HG03280 (cell line): ENCODE measurements at regions not wholly inside any gene's neighbourhood (a gene's known extent, or its start where the extent isn't known, plus 50 kb on each side); places are given as distances from the start of the nearest gene placed in this dataset.

Source experiments
- ATAC-seq: cut with Tn5 transposase; IDR thresholded peaks from one replicate; pipeline ENCODE4 v1.9.1; 2021; ENCODE audit warnings: mild to moderate bottlenecking, moderate library complexity; ENCODE audit not compliant: unreplicated experiment

GRCh38 chr9:16193066-16193465 lies 640.2 kb downstream of the CCDC171 start:
- no peak for ATAC-seq

GRCh38 chr9:16196206-16196605 lies 643.4 kb downstream of the CCDC171 start:
- ATAC-seq, result no peak

- ATAC-seq, result no peak
Observed at GRCh38 chr9:16197578-16198370, 644.9 kb downstream of the CCDC171 start.

DNA sequence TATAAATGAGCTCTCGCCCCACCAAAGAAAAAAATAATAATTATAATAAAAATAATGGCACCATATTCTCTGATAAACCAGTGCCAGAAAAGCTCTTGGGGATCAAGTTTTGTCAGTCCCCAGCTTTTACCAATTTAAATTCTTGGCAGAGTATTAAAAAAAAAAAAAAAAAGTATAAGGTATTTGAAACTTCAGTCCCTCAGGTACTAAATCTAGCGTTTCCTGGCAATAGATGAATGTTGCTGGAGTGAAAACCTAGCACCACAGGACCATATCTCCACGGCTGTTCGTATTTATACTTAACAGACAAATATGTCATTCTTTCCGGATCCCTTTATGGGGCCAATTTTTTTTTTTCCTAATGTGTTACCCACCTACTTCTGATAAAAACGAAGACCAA lies 646.2 kb downstream of the CCDC171 start:
- ATAC-seq, result no peak

DNA sequence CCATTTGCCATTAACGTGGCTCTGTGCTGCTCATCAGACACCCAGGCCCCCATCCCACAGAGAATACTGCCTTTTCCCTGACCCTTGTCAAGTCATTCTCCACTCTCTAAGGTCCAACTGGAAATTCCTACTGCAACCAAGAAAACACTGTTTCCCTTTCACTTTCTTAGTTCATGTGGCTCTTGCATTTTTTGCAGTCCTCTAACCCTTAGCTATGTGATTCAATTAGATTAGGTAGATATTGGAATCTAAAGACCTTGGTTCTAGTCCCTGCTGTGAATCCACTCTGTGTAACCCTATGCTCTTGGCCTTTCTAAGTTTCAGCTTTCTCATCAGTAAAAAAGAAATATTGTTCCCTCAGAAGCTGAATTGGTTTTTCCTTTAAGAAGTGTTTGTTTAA lies 649.4 kb downstream of the CCDC171 start:
- no peak for ATAC-seq

GRCh38 chr9:16202914-16203728 lies 650.3 kb downstream of the CCDC171 start:
- ATAC-seq, result no peak

DNA sequence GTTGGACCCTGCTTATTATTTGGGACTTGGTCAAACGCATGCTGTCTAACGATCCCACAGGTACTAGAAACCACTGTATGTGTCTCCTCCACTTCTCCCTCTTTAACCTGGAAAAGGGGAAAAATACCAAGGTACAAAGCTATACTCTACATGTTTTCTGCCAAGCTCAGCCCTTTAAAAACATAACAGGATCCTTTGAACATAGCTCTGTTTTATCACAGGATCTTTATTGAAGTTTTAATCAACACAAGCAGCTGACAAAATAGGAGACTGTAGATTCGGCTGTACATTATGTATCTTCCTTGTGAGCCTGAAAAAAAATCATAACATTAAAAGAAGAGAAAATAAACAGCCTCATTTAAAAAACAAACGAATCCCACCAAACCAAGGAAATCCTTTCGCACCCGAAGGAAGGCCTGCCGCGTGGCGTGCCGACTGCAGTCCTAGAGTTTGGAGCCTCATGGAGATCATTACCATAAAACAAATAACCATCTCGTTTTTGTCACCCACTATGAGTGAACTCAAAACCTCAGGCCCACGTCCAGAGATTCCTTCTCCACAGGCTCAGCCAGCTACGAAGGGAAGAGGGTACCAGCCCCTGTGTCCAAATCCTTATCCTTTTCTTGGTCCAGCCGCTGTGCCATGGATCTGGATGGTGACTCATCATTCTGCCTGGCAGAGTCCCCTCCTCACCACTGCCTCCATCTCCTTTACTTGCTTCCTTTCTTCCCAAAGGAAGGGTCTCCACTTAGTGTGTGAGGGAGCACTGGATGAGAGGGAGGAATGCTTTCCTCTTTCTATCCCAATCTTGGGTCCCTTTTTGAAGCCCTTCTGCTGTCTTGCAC lies 651.1 kb downstream of the CCDC171 start:
- ATAC-seq, result no peak

DNA sequence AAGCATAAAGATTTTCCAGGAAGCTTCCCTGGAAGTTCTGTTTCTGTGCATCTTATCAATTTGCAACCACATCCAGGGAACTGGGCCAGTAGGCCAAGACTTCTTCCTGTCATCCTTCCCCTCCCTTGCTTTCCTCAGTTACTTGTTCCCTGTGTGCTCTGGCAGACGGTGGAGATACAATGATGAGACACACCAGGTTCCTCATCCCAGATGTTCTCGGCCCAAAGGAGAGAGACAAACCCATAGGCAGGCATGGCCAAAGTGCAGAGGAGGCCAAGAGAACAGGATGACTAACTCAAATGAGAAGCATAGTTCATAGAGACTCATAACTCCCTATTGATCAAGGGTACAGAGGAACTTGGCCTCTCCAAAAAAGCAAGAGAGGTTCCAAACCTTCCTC lies 652.6 kb downstream of the CCDC171 start:
- no peak for ATAC-seq

- no peak for ATAC-seq
Observed at GRCh38 chr9:16206518-16206917, 653.7 kb downstream of the CCDC171 start.

- no peak for ATAC-seq
Observed at GRCh38 chr9:16207161-16207560, 654.3 kb downstream of the CCDC171 start.

GRCh38 chr9:16210440-16210839 lies 657.6 kb downstream of the CCDC171 start:
- ATAC-seq, result no peak

DNA sequence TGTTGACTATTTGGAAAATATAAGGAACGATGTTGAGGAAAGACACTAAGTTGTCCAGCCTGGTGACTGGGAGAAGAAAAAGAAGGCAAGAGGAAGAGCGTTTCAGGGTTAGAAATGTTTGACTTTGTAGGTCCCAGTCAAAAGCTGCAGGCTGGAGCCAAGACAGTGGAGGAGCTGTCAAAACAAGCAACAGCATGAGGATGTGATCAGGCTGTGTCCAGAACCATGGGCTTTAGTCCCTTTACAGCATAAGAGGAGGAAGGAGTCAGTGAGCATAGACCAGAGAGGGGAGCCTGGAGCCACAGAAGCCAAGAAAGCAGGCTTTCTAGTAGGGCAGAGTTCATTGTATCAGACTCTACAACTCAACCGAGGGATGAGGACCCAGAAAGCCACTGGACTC lies 658.5 kb downstream of the BNC2 start:
- ATAC-seq, result no peak

GRCh38 chr9:16213781-16214515 lies 656.5 kb downstream of the BNC2 start:
- no peak for ATAC-seq

DNA sequence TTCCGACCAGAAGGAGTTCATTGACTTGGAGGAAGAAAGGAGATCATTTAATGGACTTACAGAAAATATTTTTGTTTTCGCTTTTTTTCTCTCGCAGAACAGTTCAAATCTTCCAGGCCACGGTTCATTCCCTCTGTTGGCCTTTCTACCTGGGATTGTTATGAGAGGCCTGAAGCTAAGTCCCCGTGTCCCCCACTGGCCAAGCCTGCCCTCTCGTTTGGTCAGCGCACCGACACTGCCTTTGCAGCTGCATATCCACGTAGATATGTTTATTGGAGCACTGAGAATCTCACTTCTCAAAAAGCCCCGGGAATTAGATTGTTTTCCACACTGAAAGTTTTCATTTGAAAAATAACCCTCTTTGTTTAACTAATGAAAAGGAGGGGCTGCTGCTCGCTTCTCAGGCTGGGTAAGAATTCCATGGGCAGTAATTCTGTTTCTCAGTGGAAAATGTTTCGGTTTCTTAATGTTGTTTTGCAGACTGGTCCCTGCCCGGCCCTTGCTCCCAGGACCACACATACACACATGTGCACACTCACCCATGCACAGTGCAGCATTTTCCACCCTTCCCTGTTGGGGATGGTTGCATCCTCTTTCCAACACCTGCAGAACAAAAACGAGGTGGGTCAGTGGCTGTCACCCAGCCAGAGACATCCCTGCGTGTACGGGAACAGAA lies 655.7 kb downstream of the BNC2 start:
- no peak for ATAC-seq

DNA sequence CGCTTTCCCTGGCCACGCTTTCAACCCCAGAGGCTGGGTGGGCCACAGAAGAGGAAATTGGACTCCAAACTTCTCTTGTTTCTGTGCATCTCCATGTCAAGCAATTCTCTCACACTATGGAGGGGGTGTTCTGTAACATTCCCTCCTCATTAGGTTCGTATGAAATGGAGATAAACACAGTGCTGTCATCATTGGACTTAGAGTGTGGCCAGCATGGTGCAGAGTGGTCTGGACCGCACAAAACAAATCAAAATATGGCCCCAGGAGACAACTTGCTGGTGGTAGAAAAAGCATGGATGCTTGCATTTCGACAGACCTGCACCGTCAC lies 655.2 kb downstream of the BNC2 start:
- no peak for ATAC-seq

- ATAC-seq, result no peak
Observed at GRCh38 chr9:16217943-16218701, 652.3 kb downstream of the BNC2 start.

DNA sequence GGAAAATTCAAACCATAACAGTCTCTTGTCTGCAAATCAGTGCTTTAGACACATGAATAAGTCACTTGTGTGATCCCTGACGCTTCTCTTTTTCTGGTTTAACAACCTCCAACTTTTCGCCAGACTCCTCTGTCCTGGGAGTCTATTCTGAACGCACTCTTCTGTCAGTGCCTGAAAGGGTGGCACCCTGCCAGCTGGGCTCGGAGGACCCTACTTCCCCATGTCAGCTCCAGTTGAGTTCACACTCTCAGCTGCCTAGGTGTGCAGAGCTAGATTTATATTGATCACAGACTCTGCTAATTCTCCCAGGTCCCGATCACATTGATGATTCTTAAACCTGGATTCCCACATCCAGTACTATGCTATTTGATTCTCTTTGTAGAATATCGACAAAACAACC lies 649.1 kb downstream of the BNC2 start:
- ATAC-seq, result no peak

DNA sequence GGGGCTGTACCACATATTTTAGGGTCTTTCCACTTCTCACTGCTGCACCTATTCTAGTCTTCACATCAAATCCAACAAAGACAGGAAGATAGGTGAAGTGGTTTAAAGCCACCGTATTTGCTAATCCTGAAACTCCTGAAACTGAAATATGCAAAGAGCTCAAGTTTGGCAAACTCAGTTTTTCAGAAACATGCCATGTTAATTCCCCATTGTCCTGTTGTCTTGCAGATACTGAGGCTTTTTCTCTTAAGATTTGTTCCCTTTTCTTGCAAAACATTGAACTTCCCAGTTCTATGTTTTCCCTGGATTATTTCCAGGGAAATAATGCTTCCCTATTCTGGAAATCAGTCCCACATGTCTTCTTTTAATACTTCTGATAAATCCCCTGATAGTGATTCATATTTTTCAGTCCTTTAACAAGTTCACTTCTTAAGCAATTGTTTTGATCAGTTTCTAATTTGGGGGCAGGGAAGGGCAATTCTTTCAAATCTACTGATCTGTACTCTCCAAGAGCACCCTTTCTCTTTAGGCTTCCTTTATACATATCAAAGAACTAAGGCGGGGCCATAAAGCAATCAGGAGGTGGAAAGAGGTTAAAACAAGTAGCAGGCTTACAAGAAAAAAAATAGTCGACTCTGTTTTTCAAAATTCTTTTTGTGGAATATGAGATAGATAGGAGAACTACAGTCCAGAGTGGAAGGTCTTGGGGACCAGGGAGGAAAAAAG lies 648.5 kb downstream of the BNC2 start:
- ATAC-seq, result no peak
